ENCODE measurements at regions not wholly inside any gene's neighbourhood (a gene's known extent, or its start where the extent isn't known, plus 50 kb on each side); places are given as distances from the start of the nearest gene placed in this dataset.

DNA sequence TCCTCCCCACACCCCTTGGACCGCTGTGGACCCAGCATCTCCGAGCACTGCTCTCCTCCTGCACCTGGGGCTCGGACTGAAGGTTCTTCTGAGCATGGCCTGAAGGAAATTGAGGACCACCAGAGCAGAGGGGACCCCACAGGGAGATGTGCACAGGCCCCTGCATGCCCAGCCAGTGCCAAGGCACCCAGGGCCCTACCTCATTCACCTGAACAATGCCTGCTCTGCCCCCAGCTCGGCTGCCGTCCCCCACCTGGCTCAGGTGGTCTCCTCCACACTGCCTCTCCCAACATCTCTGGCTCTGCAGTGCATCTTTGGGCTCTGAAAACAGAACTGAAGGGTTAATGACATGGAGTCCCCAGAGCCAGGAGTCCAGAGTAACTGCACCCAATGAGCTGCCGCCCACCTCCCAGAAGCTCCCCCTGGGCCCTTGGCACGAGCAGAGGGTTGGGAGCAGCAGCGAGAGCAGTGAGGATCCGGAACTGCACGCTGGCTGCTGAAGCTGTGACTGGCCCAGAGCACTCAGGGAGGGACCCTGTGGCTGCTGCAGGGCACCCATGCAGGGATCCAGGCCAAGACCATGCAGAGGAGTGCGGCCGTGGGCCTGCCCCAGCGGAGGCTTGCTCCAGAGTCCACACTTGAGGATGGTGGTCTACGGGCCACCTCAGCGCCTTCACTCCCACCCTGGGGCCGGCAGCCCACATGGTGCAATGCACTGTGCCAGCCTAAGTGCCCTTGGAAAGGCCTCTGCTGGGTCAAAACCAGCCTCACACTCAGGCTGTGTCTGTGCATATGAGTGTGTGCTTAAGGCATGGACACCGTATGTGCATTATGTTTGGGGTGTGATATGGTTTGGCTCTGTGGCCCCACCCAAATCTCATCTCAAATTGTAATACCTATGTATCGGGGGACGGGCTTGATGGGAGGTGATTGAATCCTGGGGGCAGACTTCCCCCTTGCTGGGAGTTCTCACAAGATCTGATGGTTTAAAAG is 686.1 kb downstream of the TBC1D22A start:
- no peak for TF ChIP-seq GATA3 (IDR thresholded peaks at IDR 0.05; ENCODE audit: low read depth, low read length)
- no peak for TF ChIP-seq GATA2 (IDR thresholded peaks at IDR 0.05; ENCODE audit: low read depth, low read length)

DNA sequence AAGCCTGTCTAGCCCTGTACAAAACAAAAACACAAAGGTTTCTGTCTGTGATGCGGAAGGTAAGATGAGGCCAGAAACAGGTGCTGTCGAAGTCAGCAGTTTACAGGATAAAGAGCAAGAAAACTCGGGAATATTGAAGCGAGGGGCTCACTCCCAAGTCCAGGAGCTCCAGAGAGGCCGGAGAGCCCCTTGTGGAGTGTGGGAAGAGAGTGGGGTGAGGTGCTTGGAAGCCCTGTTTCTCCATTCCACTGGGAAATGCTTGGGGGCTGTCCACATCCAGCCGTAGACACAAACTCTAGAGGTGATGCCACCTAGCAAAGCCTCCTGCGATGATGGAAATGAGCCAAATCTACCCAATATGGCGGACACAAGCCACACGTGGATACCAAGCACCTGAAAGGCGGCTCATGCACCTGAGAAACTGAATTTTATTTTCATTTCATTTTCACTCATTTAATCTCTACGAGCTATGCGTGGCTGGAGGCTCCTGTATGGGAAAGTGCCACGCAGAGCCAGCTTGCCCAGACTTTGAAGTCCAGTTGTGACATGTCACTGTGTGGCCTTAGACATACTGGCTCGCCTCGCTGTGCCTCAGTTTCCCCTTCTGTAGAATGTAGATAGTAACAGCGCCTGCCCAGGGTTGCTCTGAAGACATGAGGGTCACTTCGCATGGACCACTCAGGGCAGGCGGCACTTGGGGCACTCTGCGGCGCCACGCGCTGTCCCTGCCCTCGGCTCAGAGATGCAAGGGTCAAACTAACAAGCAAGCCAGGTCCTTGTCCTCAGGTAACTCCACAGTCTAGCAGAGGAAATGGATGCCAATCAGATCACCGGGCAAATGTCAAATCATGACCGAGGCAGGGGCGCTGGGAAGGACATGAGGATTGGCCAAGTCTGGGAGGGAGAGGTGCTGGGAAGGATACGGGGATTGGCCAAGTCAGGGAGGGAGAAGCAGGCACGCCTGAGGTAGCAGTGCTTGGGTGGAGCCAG is 684.7 kb downstream of the TBC1D22A start:
- no peak for TF ChIP-seq GATA3 (IDR thresholded peaks at IDR 0.05; ENCODE audit: low read depth, low read length)
- no peak for TF ChIP-seq GATA2 (IDR thresholded peaks at IDR 0.05; ENCODE audit: low read depth, low read length)

DNA sequence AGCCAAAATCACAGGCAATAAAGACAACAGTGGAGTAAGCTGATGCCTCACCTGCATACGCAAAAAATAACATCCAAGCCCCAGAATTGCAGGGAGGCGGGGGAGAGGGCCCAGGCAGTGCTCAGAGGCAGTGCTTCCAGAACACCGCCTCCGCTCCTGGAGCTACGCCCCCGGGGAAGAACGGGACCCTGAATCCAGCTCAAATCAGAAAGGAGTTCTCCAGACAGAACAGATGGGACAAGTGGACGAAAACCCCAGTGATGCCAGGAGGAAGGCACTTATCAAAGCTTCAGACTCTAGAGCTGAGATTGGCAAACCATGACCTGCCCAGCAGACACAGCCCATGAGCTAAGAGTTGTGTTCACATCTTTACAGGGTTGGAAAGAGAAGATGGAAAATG is 683.9 kb downstream of the TBC1D22A start:
- TF ChIP-seq GATA3 (IDR thresholded peaks at IDR 0.05; ENCODE audit: low read depth, low read length) = no peak
- no peak for TF ChIP-seq GATA2 (IDR thresholded peaks at IDR 0.05; ENCODE audit: low read depth, low read length)

DNA sequence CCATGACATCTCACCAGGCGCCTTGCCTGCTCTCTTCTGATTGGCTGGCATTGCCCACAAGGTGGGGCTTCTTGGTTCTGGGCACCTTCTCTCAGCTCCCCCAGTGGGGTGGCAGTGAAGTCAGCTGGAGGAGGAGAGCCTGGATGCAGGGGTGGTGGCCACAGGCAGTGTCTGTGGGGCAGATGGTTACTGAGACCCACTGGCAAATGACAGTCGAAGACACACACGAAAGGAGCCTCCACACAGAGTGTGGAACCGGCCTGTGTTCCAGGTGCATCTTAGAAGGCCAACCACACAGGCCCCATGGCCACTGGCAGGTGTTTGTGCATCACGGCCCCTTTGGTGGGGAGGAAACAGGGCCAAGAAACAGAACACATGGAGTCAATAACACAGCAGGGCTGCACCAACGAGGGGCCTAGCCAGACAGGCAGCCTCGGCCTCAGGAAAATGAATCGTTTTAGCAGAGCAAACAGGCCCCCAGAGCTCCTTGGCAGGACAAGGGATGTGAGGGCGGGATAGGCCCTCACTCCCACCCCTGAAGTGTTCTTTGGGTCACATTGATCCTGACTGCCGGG is 683.4 kb downstream of the TBC1D22A start:
- TF ChIP-seq GATA3 (IDR thresholded peaks at IDR 0.05; ENCODE audit: low read depth, low read length) (no peak), GATA2 (IDR thresholded peaks at IDR 0.05; ENCODE audit: low read depth, low read length) (no peak)

DNA sequence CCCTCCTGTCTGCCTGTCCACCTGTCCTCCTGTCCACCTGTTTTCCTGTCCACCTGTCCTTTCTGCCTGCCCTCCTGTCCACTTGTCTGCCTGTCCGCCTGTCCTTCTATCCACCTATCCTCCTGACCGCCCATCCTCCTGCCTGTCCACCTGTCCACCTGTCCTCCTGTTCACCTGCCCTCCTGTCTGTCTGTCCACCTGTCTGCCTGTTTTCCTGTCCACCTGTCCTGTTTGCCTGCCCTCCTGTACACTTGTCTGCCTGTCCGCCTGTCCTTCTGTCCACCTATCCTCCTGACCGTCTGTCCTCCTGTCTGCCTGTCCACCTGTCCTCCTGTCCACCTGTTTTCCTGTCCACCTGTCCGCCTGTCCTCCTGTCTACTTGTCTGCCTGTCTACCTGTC is 682.8 kb downstream of the TBC1D22A start:
- TF ChIP-seq GATA2 (IDR thresholded peaks at IDR 0.05; ENCODE audit: low read depth, low read length) (no peak), GATA3 (IDR thresholded peaks at IDR 0.05; ENCODE audit: low read depth, low read length) (no peak)

DNA sequence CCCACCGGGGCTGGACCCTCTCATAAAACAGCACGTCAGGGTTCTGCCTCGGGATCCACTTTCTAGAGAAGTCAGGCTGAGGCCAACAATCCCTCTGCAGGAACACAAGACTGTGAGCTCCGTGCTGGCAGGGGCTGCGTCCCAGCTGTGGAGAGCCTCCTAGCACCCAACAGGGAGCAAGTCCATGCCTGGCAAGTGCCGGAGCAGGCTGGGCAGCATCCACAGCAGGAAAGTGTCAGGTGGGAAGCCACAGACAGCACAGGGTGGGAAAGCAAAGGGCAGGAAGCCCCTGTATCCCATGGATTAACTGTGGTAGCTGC is 682.3 kb downstream of the TBC1D22A start:
- TF ChIP-seq GATA3 (IDR thresholded peaks at IDR 0.05; ENCODE audit: low read depth, low read length) = no peak

DNA sequence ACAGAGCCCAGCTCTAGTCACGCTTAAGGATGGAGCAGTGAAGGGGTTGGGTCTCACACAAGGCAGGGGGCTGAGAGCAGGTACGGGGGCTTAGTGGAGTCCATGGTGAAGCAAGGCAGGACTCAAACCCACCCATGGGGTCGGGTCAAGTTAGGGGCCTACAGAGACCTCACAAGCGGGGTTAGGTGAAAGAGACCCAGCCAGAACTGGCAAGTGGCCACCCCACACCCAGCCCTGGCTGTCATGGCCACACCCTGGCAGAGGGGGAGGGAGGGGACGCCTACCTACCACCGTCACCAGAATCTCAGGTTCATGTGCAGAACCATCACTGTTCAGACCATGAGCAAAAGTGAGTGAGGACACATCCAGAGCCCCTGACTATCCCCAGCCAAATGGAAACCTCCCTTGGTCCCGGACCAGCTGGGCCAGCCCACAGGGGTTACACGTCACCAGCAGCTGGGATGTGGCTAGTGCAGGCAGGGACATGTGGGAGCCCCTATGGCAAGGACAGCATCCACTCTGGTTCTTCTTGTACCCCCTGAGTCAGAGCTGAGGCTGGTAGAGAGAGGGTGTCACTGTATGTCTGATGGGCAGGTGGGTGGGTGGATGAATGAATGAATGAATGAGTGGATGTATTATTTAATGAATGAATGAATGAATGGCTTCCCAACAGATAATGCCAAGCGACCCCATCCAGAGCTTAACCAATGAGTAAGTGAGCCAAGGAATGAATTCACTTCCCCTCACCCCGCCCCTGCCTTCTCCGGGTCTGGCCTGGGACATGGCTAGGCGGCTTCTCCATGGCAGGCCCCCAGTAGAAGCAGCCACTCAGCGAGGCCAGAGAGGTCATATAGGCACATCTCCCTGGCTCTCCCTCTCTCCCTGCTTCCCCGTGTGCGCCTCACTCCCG is 681.6 kb downstream of the TBC1D22A start:
- no peak for TF ChIP-seq GATA2 (IDR thresholded peaks at IDR 0.05; ENCODE audit: low read depth, low read length)
- no peak for TF ChIP-seq GATA3 (IDR thresholded peaks at IDR 0.05; ENCODE audit: low read depth, low read length)

DNA sequence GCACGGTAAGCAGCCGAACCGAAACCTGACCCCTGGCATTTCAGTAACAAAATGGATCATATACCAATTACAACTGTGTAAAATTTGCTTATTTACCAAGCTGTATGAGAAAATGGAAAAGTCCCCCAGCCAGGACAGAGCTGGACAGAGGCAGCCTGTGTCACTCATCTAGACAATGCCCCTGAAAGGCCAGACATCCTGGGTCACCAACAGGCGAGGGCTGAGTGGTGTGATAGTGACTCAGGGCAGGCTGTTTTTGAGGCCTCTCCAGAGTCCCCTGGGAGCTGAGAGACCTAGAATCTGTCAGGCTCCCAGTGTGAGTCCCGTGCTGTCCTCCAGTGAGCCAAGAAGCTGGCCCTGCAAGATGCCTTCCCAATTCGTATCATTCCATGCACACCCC is 680.4 kb downstream of the TBC1D22A start:
- no peak for TF ChIP-seq GATA2 (IDR thresholded peaks at IDR 0.05; ENCODE audit: low read depth, low read length)
- TF ChIP-seq GATA3 (IDR thresholded peaks at IDR 0.05; ENCODE audit: low read depth, low read length) = no peak

DNA sequence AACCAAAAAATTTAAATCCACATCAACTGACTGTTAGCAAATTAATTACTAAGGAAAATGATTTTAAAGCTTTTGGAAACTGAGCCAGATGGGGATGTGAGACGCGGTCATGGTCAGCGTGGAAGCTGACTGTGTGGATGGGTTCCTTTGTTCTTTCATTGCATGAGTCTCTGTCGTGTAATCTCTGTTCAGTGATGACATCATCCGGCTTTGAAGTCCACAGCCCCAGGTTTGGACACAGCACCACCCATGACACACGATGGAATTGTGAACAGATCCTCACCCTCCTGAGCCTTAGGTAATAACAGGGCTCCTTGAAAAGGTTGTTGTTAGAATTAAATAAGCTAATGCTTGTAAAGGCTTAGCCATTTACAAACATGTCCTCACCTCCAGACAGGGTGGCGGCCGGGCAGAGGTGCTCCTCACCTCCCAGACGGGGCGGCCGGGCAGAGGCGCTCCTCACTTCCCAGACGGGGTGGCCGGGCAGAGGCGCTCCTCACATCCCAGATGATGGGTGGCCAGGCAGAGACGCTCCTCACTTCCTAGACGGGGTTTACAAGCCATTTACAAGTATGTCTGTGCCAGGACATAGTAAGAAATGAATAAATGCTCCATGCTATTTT is 677.3 kb downstream of the TBC1D22A start:
- no peak for TF ChIP-seq GATA2 (IDR thresholded peaks at IDR 0.05; ENCODE audit: low read depth, low read length)
- TF ChIP-seq GATA3 (IDR thresholded peaks at IDR 0.05; ENCODE audit: low read depth, low read length) = no peak

DNA sequence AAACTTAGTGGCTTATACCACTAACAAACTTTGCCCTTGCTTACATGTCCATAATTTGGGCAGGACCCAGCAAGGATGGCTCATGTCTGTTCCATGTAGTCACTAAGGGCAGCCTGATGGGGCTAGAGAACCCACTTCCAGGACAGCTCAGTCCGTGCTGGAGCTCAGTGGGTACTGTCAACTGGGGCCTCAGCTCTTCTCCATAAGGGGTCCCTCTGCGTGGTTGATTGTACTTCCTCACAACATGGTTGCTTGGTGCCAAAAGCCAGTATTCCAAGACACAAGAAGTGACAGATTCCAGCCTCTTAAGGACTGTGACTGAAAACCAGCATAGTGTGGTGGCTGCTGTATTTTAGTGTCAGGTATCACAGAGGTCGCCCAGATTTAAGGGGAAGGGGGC is 675.2 kb downstream of the TBC1D22A start:
- TF ChIP-seq GATA3 (IDR thresholded peaks at IDR 0.05; ENCODE audit: low read depth, low read length) = no peak

DNA sequence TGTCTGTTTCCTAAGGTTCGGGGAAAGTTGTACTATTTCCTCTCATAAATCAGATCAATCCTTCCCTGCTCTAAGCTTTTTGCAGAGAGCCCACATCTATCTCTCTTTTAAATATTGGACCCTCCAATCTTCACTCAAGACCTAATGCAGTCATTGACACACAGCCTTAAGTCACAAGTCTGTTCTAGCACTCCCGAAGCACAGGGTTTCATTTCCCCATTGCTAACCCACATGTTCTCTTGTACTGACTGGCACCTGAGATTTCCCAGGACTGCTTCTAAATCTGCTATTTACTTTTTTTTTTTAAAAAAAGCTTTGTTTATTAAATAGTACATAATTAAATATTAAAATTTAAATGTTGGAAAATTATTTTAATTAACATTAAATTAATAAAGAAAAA is 674.7 kb downstream of the TBC1D22A start:
- no peak for TF ChIP-seq GATA2 (IDR thresholded peaks at IDR 0.05; ENCODE audit: low read depth, low read length)
- no peak for TF ChIP-seq GATA3 (IDR thresholded peaks at IDR 0.05; ENCODE audit: low read depth, low read length)

DNA sequence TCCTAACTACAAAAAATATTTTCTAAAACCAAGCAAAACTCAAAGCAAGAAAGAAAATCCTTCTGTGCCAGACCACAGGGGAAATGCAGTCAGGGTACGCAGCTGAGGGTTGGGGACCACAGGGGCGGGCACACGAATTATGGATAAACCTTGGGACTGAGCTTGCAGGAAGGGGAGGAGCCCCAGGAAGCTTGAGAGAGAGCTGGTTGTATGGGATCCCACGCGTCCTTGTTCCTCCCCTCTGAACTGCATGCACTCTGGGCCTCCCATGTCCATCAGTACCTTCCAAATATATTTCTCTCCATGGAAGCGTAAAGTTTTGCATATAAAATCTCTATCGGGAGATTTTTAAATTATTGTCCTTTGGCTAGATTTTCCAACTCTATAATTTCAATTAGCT is 673.4 kb downstream of the TBC1D22A start:
- TF ChIP-seq GATA3 (IDR thresholded peaks at IDR 0.05; ENCODE audit: low read depth, low read length) (no peak), GATA2 (IDR thresholded peaks at IDR 0.05; ENCODE audit: low read depth, low read length) (no peak)

DNA sequence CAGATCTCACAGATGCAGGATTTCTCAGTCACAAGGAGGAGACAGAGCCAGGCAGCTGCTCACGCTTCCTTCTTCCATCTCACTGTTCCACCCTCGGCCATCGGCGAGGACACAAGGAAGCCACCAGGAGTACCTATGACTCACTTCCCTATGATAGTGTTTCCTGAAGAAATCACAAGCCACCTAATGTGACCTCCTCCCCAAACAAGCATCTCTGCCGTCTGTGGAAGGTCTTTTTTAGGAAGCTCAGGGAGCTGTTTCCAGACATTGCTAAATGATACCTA is 672.7 kb downstream of the TBC1D22A start:
- TF ChIP-seq GATA2 (IDR thresholded peaks at IDR 0.05; ENCODE audit: low read depth, low read length) (no peak), GATA3 (IDR thresholded peaks at IDR 0.05; ENCODE audit: low read depth, low read length) (no peak)
